Right lobe of liver (tissue), 6 donors: ENCODE measurements at regions not wholly inside any gene's neighbourhood (a gene's known extent, or its start where the extent isn't known, plus 50 kb on each side); places are given as distances from the start of the nearest gene placed in this dataset.

Experiments used
- ATAC-seq, 4 donors: fragments of 200-7000 bp; cut with Tn5 transposase; one replicate each; pipeline ENCODE4 v1.9.1; 2020; ENCODE audit warnings: mild to moderate bottlenecking in 4 of 4, moderate library complexity in 4 of 4
- DNase-seq, 3 donors: peaks; one replicate each; pipeline ENCODE4 v3.0.0-alpha.2; 2020
- H3K27ac ChIP-seq, 3 donors: fragments of 200-600 bp; one replicate each; pipeline ENCODE4 v1.8.0; 2022
- H3K27me3 ChIP-seq, 2 donors: fragments of 200-600 bp; one replicate each; pipeline ENCODE4 v1.8.0; 2022
- H3K36me3 ChIP-seq, 4 donors: fragments of 200-600 bp; sonication (generic) in 1 of 4; one replicate each; pipeline versions ENCODE4 v1.5.1 to v1.8.0; 2017 to 2022; ENCODE audit warnings: control low read depth in 1 of 4
- H3K4me1 ChIP-seq, 4 donors: fragments of 200-600 bp; sonication (generic) in 1 of 4; one replicate each; pipeline versions ENCODE4 v1.5.1 to v1.8.0; 2017 to 2022; ENCODE audit warnings: control low read depth in 1 of 4
- H3K4me3 ChIP-seq, 3 donors: fragments of 200-600 bp; one replicate each; pipeline ENCODE4 v1.8.0; 2022
- H3K9me3 ChIP-seq, 4 donors: fragments of 200-600 bp; sonication (generic) in 1 of 4; one replicate each; pipeline versions ENCODE4 v1.5.1 to v1.8.0; 2017 to 2022; ENCODE audit warnings: control low read depth in 1 of 4
- CTCF ChIP-seq, 4 donors: fragments of 200-600 bp in 3 of 4; fragments of 450-650 bp in 1 of 4; IDR thresholded peaks; one replicate each; pipeline versions ENCODE4 v1.5.1 to v1.8.0; 2016 to 2022; ENCODE audit warnings: antibody characterized with exemption in 4 of 4, mild to moderate bottlenecking in 2 of 4
- POLR2A ChIP-seq: fragments of 450-650 bp; IDR thresholded peaks from one replicate; pipeline ENCODE4 v1.6.1; 2017; ENCODE audit warnings: antibody characterized with exemption, mild to moderate bottlenecking
- WGBS: methylation state at CpG from one replicate; pipeline ENCODE4 v1.1.6; 2018; ENCODE audit warnings: low coverage, low lambda C conversion rate; ENCODE audit not compliant: insufficient coverage; ENCODE audit errors: missing lambda C conversion rate; 5-methylcytosine and 5-hydroxymethylcytosine counted together
- intact Hi-C, 2 donors: fragments of 100-400 bp; cut with DNase I; formaldehyde crosslinking; loops; one replicate each; pipeline versions ENCODE4 v1.11.2 to v1.14.1; 2022
- donor health status: DM: no; HTN: yes; CAD: no.
- donor health status: DM: no; HTN: no; CAD: no.
- donor health status: DM: no; HTN: no; CAD: no.
- donor health status: DM: no; HTN: yes; CAD: no.
- donor health status: DM: no; HTN: yes; CAD: no.

GRCh38 chr7:142607351-142607750 is 141.9 kb upstream of the PRSS1 start:
- H3K4me1 ChIP-seq: no peaks in the 10 kb centered on the region
- H3K27ac ChIP-seq: no peak overlapping the region
- 45% methylated on average over 3 of the region's 3 CpGs for WGBS
- DNase-seq: no peak
- H3K9me3 ChIP-seq: no peaks in the 10 kb centered on the region
- no peaks in the 10 kb centered on the region for H3K36me3 ChIP-seq
- no peak for ATAC-seq
- TF ChIP-seq CTCF (IDR thresholded peaks at IDR 0.05): no peak
- no peak overlapping the region for H3K4me3 ChIP-seq
- H3K27me3 ChIP-seq: no peaks in the 10 kb centered on the region
- intact Hi-C loops: no loop called here

- H3K27ac ChIP-seq: no peak overlapping the region
- 59% methylated on average over 5 of the region's 5 CpGs for WGBS
- H3K4me1 ChIP-seq: no peaks in the 10 kb centered on the region
- intact Hi-C loops: no loop called here
- no peaks in the 10 kb centered on the region for H3K27me3 ChIP-seq
- no peak for TF ChIP-seq CTCF (IDR thresholded peaks at IDR 0.05)
- no peak for TF ChIP-seq POLR2A
- H3K36me3 ChIP-seq: no peaks in the 10 kb centered on the region
- H3K4me3 ChIP-seq: no peak overlapping the region
- no peaks in the 10 kb centered on the region for H3K9me3 ChIP-seq
- DNase-seq: no peak
- no peak for ATAC-seq
Observed at GRCh38 chr7:142606081-142606480, 143.2 kb upstream of the PRSS1 start.

- no peak for ATAC-seq
Observed at GRCh38 chr7:142604671-142605070, 144.6 kb upstream of the PRSS1 start.

GRCh38 chr7:142603870-142604448 is 145.3 kb upstream of the PRSS1 start:
- Histone ChIP-seq H3K36me3 (no peaks in the 10 kb centered on the region), H3K4me1 (no peaks in the 10 kb centered on the region), H3K27ac (no peak overlapping the region), H3K27me3 (no peaks in the 10 kb centered on the region), H3K4me3 (no peak overlapping the region), H3K9me3 (no peaks in the 10 kb centered on the region)
- DNase-seq (no peak), ATAC-seq (peak; percentile 55 to 64 (median 60))
- 15% methylated on average over 9 of the region's 9 CpGs for WGBS
- TF ChIP-seq CTCF (IDR thresholded peaks at IDR 0.05) (peak; percentile 57 to 76 (median 74)), POLR2A (no peak)
- intact Hi-C loops: no loop called here

More at GRCh38 chr7:142604671-142605070, 144.6 kb upstream of the PRSS1 start:
- no peaks in the 10 kb centered on the region for H3K36me3 ChIP-seq
- H3K9me3 ChIP-seq: no peaks in the 10 kb centered on the region
- intact Hi-C loops: no loop called here
- no peak overlapping the region for H3K4me3 ChIP-seq
- no peaks in the 10 kb centered on the region for H3K4me1 ChIP-seq
- H3K27ac ChIP-seq: no peak overlapping the region
- DNase-seq: no peak
- TF ChIP-seq CTCF (IDR thresholded peaks at IDR 0.05) (no peak), POLR2A (no peak)
- H3K27me3 ChIP-seq: no peaks in the 10 kb centered on the region
- 68% methylated on average over 3 of the region's 3 CpGs for WGBS

GRCh38 chr7:142602756-142603155 is 146.5 kb upstream of the PRSS1 start:
- no peak for DNase-seq
- Histone ChIP-seq H3K4me1 (no peaks in the 10 kb centered on the region), H3K9me3 (no peaks in the 10 kb centered on the region), H3K27ac (no peak overlapping the region), H3K4me3 (no peak overlapping the region), H3K36me3 (no peaks in the 10 kb centered on the region), H3K27me3 (no peaks in the 10 kb centered on the region)
- WGBS: 35% methylated on average over 7 of the region's 8 CpGs
- no peak for TF ChIP-seq POLR2A
- no peak for TF ChIP-seq CTCF (IDR thresholded peaks at IDR 0.05)
- intact Hi-C loops: no loop called here
- ATAC-seq: no peak
